ENCODE measurements at regions not wholly inside any gene's neighbourhood (a gene's known extent, or its start where the extent isn't known, plus 50 kb on each side); places are given as distances from the start of the nearest gene placed in this dataset.
"Not testable (repeated sequence)": the region's sequence is repeated elsewhere in the genome, so short reads cannot be mapped to it uniquely, and the experiment has no call there.

DNA sequence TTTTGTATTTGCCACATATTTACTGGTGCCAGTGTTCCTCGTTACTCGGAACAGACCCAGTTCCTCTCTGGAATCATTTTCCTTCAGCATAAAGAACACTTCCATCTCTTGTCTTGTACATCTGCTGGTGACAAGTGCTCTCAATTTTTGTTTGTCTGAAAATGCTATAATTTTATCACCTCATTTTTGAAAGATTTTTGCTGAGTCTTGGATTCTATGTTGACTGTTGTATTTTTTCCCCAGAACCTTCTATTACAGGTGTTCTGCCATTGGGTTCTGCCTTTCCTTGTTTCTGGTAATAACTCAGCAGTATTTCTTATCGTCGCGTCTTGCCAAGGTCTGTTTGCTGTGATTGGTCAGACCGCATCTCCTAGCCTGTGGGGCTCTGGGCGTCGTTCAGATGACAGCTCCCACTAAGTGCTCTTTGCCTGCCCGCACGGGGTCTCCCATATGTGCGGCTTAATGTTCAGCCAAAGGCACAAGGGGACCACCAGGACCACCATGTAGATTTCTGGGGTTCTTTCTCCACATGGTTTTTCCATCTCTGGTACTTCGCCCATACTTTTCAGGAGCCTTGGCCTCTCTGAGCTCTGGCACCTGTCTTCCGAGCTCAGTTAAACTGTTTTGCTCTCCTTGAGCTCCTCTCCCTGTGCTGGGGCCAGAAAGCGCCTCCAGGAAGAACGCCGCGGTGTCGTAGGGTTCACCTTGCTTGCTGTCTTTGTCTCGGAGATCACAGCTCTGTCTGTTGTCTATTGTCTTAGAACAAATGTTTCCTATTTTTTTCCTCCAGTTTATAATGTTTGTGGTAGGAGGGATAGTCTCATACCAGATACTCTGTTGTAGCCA, 80.0 kb downstream of the METRNL start:
- no peak for TF ChIP-seq Cebpa-rat (IDR thresholded peaks at IDR 0.05)
- Histone ChIP-seq H3K4me3 (no peak overlapping the region), H3K4me2 (no peak overlapping the region), H3K9ac (no peak overlapping the region), H3K27ac (no peak overlapping the region), H3K36me3 (no peaks in the 10 kb centered on the region), H3K9me3 (no peaks in the 10 kb centered on the region), H3K27me3 (no peaks in the 10 kb centered on the region; the same call in 1 of the 2 replicates), H3K4me1 (peaks cover 23% of the 10 kb centered on the region), H4K20me1 (no peaks in the 10 kb centered on the region)

DNA sequence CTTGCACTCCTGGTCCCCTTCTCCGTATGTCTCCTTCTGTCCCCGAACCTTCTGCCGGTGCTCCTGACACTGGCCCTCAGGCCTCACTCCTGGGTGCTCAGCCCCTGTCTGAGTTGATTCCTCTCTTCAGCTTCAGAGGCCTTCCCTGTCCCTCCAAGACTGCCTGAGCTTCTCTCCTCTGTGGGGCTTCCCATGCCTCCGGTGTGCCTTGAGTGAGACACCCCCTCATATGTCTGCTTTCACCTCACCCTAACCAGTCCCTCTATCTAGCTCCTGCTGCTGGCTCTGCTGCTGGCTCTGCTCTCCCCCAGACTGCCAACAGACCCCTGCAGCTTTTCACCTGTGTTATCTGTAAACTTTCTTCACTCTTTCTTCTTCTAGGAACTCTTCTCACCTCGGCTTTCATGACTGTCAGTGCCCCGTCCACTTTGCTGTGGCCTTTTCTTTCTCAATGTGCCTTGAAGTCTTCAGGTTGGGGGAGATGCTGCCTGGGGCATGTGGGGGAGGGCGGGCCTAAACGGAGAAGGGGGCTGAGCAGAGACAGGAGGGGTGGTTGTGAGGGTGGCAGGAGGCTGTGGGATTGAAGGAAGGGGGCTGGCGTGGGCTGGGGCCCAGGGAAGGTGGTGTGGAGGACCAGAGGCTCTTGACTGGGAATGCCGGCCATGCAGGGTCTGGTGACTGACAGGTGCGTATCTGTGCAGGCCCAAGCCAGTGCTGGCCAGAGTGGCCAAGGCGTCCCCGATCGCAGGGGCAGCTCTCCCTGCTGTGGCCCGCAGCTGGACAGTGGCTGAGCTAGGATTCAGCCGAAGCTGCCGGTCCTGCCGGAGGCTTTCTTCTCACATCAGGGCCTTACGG, 81.3 kb downstream of the METRNL start:
- Histone ChIP-seq H3K27me3 (no peaks in the 10 kb centered on the region), H3K36me3 (no peaks in the 10 kb centered on the region), H3K4me2 (no peak overlapping the region), H4K20me1 (no peaks in the 10 kb centered on the region), H3K27ac (no peak overlapping the region), H3K4me1 (peaks cover 10% of the 10 kb centered on the region), H3K9ac (no peak overlapping the region), H3K9me3 (no peaks in the 10 kb centered on the region), H3K4me3 (no peak overlapping the region)
- no peak for TF ChIP-seq Cebpa-rat (IDR thresholded peaks at IDR 0.05)

DNA sequence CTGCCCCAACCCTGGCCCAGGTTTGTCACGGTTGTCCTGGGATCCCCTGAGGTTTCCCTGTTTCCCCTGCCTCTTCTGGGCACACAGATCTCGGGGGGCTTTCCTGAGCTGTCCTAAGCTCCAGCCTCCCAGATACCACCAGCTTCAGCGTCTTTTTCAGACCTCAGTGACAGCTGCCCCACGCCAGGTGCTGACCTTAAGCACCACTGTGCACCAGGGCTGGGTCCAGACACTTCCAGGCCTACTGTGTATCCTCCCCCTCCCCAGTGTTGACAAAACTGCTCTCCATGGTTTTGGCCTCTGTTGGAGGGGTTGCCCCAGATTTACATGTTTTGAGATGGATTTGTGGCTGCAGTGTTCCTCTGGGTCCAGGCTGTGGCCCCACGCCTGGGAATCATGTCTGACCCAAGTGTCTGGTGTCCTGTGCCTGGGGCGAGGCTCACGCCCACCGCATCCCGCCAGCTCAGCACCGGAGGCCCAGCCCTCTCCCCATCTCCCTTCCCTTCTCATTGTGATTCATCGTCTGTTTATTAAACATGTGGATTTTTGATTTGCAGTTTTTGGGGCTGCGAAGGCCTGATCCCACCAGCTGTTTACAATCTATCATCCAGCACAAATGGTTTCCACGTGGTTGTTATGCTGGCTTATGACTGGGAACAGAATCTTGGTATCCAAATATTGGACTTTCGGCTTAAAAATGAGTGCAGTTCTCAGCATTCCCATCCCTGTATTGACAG, 82.1 kb downstream of the METRNL start:
- H3K27me3 ChIP-seq = no peaks in the 10 kb centered on the region
- no peaks in the 10 kb centered on the region for H3K9me3 ChIP-seq
- H3K27ac ChIP-seq = no peak overlapping the region
- no peaks in the 10 kb centered on the region for H4K20me1 ChIP-seq
- H3K4me3 ChIP-seq = no peak overlapping the region
- no peak for TF ChIP-seq Cebpa-rat (IDR thresholded peaks at IDR 0.05)
- H3K36me3 ChIP-seq = no peaks in the 10 kb centered on the region
- H3K9ac ChIP-seq = no peak overlapping the region
- H3K4me2 ChIP-seq = no peak overlapping the region
- peaks cover 2% of the 10 kb centered on the region for H3K4me1 ChIP-seq

DNA sequence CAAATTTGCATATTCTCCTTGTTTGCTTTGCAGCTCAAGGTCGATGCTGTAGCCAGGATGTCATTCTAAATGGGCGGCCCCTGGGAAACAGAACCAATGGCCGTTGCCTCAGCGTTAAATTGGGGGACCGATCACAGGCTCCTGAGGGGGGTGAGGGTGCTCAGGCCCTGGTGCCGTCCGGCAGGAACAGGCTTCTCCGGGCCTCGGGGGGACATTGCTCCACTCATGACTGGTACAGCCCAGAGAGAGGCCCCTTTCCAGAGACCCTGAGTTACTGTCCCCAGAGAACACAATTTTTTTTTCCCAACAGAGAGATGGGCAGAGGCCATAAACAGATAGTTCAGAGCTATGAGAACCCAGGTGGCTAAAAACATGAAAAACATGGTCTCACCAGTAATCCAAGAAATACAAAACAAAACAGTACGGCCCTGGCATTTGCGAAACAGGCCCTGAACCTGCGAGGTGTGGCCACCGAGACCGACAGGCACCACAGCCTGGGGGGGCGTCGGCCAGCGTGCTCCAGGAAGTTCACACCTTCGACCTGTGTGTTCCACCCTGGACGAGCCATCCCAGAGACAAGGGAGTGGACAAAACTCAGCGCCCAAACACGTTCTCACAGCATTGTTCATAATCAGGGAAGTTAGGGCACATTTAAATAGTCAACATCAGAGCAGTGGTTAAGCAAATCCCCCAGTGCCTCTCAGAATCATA, 82.8 kb downstream of the METRNL start:
- Histone ChIP-seq H3K4me2 (no peak overlapping the region), H3K36me3 (no peaks in the 10 kb centered on the region), H3K9ac (no peak overlapping the region), H3K9me3 (no peaks in the 10 kb centered on the region), H4K20me1 (no peaks in the 10 kb centered on the region), H3K4me3 (no peak overlapping the region), H3K27ac (no peak overlapping the region), H3K4me1 (no peaks in the 10 kb centered on the region), H3K27me3 (no peaks in the 10 kb centered on the region)
- no peak for TF ChIP-seq Cebpa-rat (IDR thresholded peaks at IDR 0.05)

DNA sequence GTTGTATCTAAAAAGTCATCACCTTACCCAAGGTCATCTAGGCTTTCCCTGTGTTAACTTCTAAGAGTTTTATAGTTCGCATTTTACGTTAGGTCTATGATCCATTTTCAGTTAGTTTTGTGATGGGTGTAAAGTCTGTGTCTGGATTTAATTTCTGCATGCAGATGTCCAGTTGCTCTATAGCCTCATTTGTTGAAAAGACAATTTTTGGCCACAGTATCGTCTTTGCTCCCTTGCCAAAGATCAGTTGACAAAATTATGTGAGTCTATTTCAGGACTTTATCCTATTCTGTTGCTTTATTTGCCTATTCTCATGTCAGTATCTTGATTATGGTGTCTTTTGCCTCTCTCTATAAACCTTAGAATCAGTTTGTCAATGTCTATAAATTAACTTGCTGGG, 85.1 kb downstream of the METRNL start:
- H3K9me3 ChIP-seq = no peaks in the 10 kb centered on the region
- TF ChIP-seq Cebpa-rat (IDR thresholded peaks at IDR 0.05) = no peak
- no peak overlapping the region for H3K9ac ChIP-seq
- H3K27me3 ChIP-seq = no peaks in the 10 kb centered on the region
- H3K27ac ChIP-seq = no peak overlapping the region
- no peak overlapping the region for H3K4me3 ChIP-seq
- H3K4me2 ChIP-seq = no peak overlapping the region
- H3K36me3 ChIP-seq = no peaks in the 10 kb centered on the region
- no peaks in the 10 kb centered on the region for H4K20me1 ChIP-seq
- H3K4me1 ChIP-seq = no peaks in the 10 kb centered on the region

DNA sequence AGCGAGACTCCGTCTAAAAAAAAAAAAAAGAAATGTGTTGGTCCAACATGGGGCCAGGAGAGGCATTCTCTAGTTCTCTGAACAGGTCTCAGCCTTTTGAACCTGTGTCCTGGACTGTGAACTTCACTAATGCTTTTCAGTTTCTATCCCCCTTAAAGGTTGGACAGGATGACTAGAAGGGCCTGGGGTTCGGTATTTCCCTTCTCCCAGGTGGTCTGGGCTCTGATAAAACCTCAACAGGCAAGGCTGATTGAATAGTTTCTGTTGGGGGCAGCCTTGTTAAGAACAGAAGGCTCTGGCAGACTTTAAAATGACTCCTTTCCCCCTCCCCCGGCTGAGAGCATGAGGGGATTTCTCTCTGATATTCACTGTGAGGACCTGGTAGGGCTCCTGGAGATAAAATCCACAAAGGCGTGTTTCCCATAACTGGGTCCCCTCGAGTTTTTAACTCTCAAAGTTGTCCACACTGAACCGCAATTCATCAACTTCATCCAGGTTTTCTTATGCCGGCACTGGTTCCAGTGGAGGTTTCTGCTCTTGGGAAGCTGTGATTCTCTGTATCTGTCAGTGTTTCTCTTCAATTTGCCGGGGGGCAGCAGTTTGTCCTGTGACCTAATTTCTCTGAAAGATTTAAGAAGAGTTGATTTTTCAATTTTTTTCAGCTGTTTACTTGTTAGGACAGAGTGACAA, 91.3 kb downstream of the METRNL start:
- H3K9ac ChIP-seq = no peak overlapping the region
- no peaks in the 10 kb centered on the region for H3K36me3 ChIP-seq
- H4K20me1 ChIP-seq = no peaks in the 10 kb centered on the region
- no peak overlapping the region for H3K27ac ChIP-seq
- H3K4me1 ChIP-seq = peaks cover 24% of the 10 kb centered on the region
- no peak overlapping the region for H3K4me3 ChIP-seq
- H3K27me3 ChIP-seq = no peaks in the 10 kb centered on the region
- H3K9me3 ChIP-seq = no peaks in the 10 kb centered on the region
- TF ChIP-seq Cebpa-rat (IDR thresholded peaks at IDR 0.05) = no peak
- no peak overlapping the region for H3K4me2 ChIP-seq

DNA sequence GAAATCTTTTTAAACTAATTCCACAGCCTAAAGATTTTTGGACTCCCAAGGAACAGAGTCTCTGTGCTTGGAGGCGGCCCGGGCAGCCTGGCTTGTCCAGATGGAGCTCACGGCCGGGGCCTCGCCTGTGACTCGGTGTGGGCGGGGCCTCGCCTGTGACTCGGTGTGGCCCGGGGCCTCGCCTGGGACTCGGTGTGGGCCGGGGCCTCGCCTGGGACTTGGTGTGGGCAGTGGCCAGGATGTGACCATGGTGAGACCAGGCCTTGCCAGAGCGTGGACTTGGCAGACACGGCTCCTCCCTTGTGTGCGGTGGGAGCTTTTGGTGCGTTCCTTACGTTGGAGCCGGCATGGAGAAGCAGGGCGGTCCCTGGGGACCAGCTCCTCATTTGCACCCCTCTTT, 92.3 kb downstream of the METRNL start:
- Histone ChIP-seq H3K27me3 (no peaks in the 10 kb centered on the region), H3K9me3 (no peaks in the 10 kb centered on the region), H3K9ac (no peak overlapping the region), H3K27ac (no peak overlapping the region), H3K4me2 (no peak overlapping the region), H3K4me1 (peaks cover 34% of the 10 kb centered on the region), H4K20me1 (no peaks in the 10 kb centered on the region), H3K36me3 (no peaks in the 10 kb centered on the region), H3K4me3 (no peak overlapping the region)
- TF ChIP-seq Cebpa-rat (IDR thresholded peaks at IDR 0.05) = no peak

DNA sequence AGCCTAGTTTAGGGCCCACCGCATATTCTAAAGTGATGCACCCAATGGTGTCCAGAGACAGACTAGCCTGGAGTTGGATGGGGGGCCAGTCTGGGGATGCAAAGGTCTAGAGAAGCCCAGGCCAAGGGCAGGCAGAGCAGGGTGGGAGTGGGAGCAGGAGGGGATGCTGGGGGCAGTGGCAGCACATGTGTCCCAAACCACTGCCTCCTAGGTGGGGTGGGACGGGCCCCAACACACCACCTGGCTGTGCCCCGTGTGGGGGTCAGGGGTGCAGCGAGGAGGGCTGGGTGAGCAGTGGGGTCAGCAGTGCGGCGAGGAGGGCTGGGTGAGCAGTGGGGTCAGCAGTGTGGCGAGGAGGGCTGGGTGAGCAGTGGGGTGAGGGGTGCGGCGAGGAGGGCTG, 92.7 kb downstream of the METRNL start:
- not testable (repeated sequence) for H3K27me3 ChIP-seq, H4K20me1 ChIP-seq, H3K9me3 ChIP-seq, H3K9ac ChIP-seq, H3K36me3 ChIP-seq, H3K4me2 ChIP-seq, H3K4me3 ChIP-seq, H3K27ac ChIP-seq
- peaks cover 34% of the 10 kb centered on the region for H3K4me1 ChIP-seq

DNA sequence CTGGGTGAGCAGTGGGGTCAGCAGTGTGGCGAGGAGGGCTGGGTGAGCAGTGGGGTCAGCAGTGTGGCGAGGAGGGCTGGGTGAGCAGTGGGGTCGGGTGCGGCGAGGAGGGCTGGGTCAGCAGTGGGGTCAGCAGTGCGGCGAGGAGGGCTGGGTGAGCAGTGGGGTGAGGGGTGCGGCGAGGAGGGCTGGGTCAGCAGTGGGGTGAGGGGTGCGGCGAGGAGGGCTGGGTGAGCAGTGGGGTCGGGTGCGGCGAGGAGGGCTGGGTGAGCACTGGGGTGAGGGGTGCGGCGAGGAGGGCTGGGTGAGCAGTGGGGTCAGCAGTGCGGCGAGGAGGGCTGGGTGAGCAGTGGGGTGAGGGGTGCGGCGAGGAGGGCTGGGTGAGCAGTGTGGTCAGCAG, 93.2 kb downstream of the METRNL start:
- not testable (repeated sequence) for H3K9ac ChIP-seq, H3K36me3 ChIP-seq, H3K27ac ChIP-seq, H3K27me3 ChIP-seq, H3K4me3 ChIP-seq, H3K9me3 ChIP-seq, H3K4me2 ChIP-seq, H4K20me1 ChIP-seq
- H3K4me1 ChIP-seq = peaks cover 34% of the 10 kb centered on the region

DNA sequence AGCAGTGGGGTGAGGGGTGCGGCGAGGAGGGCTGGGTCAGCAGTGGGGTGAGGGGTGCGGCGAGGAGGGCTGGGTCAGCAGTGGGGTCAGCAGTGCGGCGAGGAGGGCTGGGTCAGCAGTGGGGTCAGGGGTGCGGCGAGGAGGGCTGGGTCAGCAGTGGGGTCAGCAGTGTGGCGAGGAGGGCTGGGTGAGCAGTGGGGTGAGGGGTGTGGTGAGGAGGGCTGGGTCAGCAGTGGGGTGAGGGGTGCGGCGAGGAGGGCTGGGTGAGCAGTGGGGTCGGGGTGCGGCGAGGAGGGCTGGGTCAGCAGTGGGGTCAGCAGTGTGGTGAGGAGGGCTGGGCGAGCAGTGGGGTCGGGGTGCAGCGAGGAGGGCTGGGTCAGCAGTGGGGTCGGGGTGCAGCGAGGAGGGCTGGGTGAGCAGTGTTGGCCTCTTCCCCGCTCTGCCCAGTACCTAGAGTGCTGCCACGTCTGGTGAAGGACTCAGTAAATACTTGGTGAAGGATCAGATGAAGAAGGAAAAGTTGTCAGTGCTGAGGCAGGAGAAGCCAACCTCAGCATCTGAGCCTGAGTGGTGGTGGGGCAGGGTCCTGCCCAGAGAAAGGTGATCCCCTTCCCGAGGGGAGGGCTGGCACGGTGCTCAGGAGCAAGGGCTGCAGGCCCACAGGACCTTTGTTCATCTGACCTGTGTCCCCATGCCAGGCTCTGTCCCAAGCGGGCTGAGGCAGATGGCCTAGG, 93.9 kb downstream of the METRNL start:
- not testable (repeated sequence) for H3K36me3 ChIP-seq, H4K20me1 ChIP-seq, H3K27me3 ChIP-seq, H3K4me3 ChIP-seq, H3K27ac ChIP-seq, H3K9me3 ChIP-seq, H3K9ac ChIP-seq
- H3K4me1 ChIP-seq = peaks cover 34% of the 10 kb centered on the region
- H3K4me2 ChIP-seq = peak overlapping the region; percentile 88
